ENCODE measurements at regions not wholly inside any gene's neighbourhood (a gene's known extent, or its start where the extent isn't known, plus 50 kb on each side); places are given as distances from the start of the nearest gene placed in this dataset.

GRCh38 chr9:26034786-26035185 lies 356.5 kb upstream of the TUSC1 start:
- Histone ChIP-seq H3K4me1 (no peaks in the 10 kb centered on the region), H3K27ac (no peak overlapping the region), H3K4me3 (no peak overlapping the region), H3K36me3 (no peaks in the 10 kb centered on the region), H3K27me3 (no peaks in the 10 kb centered on the region), H3K9me3 (no peaks in the 10 kb centered on the region)
- no peak for DNase-seq
- TF ChIP-seq, protein P1, sequence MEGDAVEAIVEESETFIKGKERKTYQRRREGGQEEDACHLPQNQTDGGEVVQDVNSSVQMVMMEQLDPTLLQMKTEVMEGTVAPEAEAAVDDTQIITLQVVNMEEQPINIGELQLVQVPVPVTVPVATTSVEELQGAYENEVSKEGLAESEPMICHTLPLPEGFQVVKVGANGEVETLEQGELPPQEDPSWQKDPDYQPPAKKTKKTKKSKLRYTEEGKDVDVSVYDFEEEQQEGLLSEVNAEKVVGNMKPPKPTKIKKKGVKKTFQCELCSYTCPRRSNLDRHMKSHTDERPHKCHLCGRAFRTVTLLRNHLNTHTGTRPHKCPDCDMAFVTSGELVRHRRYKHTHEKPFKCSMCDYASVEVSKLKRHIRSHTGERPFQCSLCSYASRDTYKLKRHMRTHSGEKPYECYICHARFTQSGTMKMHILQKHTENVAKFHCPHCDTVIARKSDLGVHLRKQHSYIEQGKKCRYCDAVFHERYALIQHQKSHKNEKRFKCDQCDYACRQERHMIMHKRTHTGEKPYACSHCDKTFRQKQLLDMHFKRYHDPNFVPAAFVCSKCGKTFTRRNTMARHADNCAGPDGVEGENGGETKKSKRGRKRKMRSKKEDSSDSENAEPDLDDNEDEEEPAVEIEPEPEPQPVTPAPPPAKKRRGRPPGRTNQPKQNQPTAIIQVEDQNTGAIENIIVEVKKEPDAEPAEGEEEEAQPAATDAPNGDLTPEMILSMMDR (IDR thresholded peaks at IDR 0.05), result no peak
- TF ChIP-seq POLR2A (IDR thresholded peaks at IDR 0.05), result no peak
- 85 to 89% methylated on average over 6 of the region's 6 CpGs for WGBS, 2 donors
- intact Hi-C loops (cut with DNase I), result no loop called here

DNA sequence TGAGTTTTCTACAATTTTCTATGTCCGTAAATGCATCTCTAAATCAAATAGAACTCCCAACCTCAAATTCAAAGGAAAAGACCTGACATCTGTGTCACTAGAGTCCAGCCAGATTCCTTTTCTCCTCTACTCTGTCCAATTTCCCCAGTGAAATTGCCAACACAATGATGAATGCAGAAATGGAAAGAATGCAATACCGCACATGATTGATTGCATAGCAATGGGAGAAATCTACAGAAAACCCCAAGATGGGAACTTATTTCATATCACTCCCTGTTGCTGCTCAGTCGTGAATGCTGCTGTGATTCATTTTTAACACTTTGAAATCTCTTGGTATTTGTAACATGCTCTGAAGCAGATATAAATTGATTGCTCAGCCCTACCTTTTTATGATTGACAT lies 355.1 kb upstream of the TUSC1 start:
- DNase-seq, result no peak
- H3K36me3 ChIP-seq, result no peaks in the 10 kb centered on the region
- WGBS, 2 donors, result 49 to 60% methylated on average over 3 of the region's 3 CpGs
- no peaks in the 10 kb centered on the region for H3K27me3 ChIP-seq
- no peak overlapping the region for H3K4me3 ChIP-seq
- H3K4me1 ChIP-seq, result no peaks in the 10 kb centered on the region
- H3K9me3 ChIP-seq, result no peaks in the 10 kb centered on the region
- no peak overlapping the region for H3K27ac ChIP-seq
- intact Hi-C loops (cut with DNase I), result no loop called here
- TF ChIP-seq POLR2A (IDR thresholded peaks at IDR 0.05), result no peak
- TF ChIP-seq, protein P1 (IDR thresholded peaks at IDR 0.05), result no peak

DNA sequence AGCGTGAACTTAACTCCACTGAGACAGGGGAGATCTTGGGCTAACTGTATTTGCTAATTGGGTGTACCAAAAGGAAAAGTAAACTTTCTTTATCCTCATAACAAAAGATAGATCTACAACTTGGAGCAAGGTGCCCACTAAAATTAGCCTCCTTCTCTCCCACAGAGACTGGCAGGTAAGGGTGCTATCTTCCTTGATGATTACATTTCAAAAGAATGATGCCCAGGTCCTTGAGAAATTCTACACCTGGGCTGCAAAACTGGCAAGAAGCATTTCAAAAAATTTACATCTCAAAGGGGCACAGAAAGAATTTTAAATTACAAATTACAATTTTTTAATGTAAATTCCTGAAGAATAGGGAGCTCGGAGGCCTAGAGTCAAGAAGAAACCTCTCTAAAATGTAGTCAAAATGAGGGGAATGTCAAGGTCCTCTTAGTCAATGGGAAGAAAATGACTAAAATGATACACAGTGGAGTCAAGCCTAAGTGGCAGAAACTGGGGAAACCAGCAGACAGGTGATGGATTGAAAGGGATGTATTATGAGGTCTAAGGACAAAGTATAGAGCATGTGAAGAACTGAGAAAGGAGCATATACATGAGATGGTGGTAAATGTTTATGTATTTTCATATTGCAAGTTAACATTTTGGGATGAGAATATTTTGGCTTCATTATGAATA lies 348.3 kb upstream of the TUSC1 start:
- no peak overlapping the region for H3K27ac ChIP-seq
- TF ChIP-seq, protein P1 (IDR thresholded peaks at IDR 0.05), result no peak
- TF ChIP-seq POLR2A (IDR thresholded peaks at IDR 0.05), result no peak
- H3K4me1 ChIP-seq, result no peaks in the 10 kb centered on the region
- 44 to 54% methylated on average over 2 of the region's 2 CpGs for WGBS, 2 donors
- H3K27me3 ChIP-seq, result no peaks in the 10 kb centered on the region
- H3K9me3 ChIP-seq, result no peaks in the 10 kb centered on the region
- H3K4me3 ChIP-seq, result no peak overlapping the region
- H3K36me3 ChIP-seq, result no peaks in the 10 kb centered on the region
- no peak for DNase-seq
- intact Hi-C loops (cut with DNase I), result no loop called here

- Histone ChIP-seq H3K27me3 (no peaks in the 10 kb centered on the region), H3K4me3 (no peak overlapping the region), H3K4me1 (no peaks in the 10 kb centered on the region), H3K27ac (no peak overlapping the region), H3K36me3 (no peaks in the 10 kb centered on the region), H3K9me3 (no peaks in the 10 kb centered on the region)
- TF ChIP-seq, protein P1 (IDR thresholded peaks at IDR 0.05), result no peak
- TF ChIP-seq POLR2A (IDR thresholded peaks at IDR 0.05), result no peak
- intact Hi-C loops (cut with DNase I), result no loop called here
- DNase-seq, result no peak
Measured at GRCh38 chr9:26013199-26013598, 335.0 kb upstream of the TUSC1 start.

GRCh38 chr9:26012797-26013196 lies 334.6 kb upstream of the TUSC1 start:
- Histone ChIP-seq H3K27ac (no peak overlapping the region), H3K4me1 (no peaks in the 10 kb centered on the region), H3K36me3 (no peaks in the 10 kb centered on the region), H3K9me3 (no peaks in the 10 kb centered on the region), H3K27me3 (no peaks in the 10 kb centered on the region), H3K4me3 (no peak overlapping the region)
- WGBS, 2 donors, result 72 to 86% methylated on average over 3 of the region's 3 CpGs
- intact Hi-C loops (cut with DNase I), result no loop called here
- no peak for DNase-seq
- TF ChIP-seq, protein P1 (IDR thresholded peaks at IDR 0.05), result no peak
- TF ChIP-seq POLR2A (IDR thresholded peaks at IDR 0.05), result no peak
